GM18951 (cell line): ENCODE measurements at regions not wholly inside any gene's neighbourhood (a gene's known extent, or its start where the extent isn't known, plus 50 kb on each side); places are given as distances from the start of the nearest gene placed in this dataset.
"Not testable (repeated sequence)": the region's sequence is repeated elsewhere in the genome, so short reads cannot be mapped to it uniquely, and the experiment has no call there.

ENCODE experiments used
- POLR2A ChIP-seq: IDR thresholded peaks from 4 replicates; pipeline ENCODE4 v1.6.1; 2011; ENCODE audit warnings: mild to moderate bottlenecking; ENCODE audit not compliant: insufficient read length, insufficient read depth; ENCODE audit errors: extremely low read depth
- in situ Hi-C: fragments of 300-500 bp; cut with MboI; formaldehyde crosslinking; loops from one replicate; pipeline ENCODE4 v1.12.0; 2022; ENCODE audit warnings: low sequenced_read_pairs, mixed read lengths, inconsistent platforms; ENCODE audit not compliant: unreplicated experiment

DNA sequence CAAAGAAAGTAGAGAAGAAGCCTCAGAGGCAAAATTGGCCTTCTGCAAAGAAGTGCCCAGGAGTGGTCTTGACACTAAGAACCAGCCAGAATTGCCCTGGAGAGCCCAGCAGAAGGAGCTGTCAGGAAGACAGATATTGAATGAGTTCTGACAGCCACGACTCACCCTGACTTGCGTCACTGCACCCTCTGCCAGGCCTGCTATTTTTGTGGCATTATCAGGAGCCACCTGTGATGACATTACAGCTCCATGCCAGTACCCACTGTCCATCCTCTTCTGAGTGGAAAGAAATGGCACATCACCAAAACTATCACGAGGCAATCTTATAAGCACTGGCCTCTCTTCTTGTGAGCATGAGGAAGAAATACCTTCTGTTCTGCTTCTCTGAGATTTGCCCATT, 67.7 kb downstream of the SMIM20 start:
- in situ Hi-C loops: no loop called here
- TF ChIP-seq POLR2A: no peak

GRCh38 chr4:25982962-25983361, 68.9 kb downstream of the SMIM20 start:
- TF ChIP-seq POLR2A: no peak
- in situ Hi-C loops: no loop called here

- no peak for TF ChIP-seq POLR2A
- in situ Hi-C loops: no loop called here
Observed at GRCh38 chr4:25984266-25984665, 70.2 kb downstream of the SMIM20 start.

DNA sequence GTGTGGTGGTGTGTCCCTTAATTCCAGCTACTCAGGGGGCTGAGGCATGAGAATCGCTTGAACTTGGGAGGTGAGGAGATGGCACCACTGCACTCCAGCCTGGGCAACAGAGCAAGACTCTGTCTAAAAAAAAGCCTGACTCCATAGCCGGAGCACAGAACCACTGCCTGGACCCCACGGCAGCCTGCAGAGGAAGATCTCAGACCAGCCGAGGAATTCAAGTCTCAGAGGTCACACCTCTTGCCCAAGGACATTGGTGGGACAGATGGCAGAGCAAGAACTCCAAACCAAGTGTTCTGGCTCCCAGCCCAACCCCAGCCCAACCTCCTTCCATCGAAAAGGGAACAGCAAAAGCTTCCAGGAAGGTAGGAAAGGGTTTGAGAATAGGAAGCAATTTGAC, 70.8 kb downstream of the SMIM20 start:
- no peak for TF ChIP-seq POLR2A
- in situ Hi-C loops: no loop called here

- no peak for TF ChIP-seq POLR2A
- in situ Hi-C loops: no loop called here
Observed at GRCh38 chr4:25986807-25987206, 72.8 kb downstream of the SMIM20 start.

GRCh38 chr4:25991340-25991739, 77.3 kb downstream of the SMIM20 start:
- TF ChIP-seq POLR2A: no peak
- in situ Hi-C loops: no loop called here

DNA sequence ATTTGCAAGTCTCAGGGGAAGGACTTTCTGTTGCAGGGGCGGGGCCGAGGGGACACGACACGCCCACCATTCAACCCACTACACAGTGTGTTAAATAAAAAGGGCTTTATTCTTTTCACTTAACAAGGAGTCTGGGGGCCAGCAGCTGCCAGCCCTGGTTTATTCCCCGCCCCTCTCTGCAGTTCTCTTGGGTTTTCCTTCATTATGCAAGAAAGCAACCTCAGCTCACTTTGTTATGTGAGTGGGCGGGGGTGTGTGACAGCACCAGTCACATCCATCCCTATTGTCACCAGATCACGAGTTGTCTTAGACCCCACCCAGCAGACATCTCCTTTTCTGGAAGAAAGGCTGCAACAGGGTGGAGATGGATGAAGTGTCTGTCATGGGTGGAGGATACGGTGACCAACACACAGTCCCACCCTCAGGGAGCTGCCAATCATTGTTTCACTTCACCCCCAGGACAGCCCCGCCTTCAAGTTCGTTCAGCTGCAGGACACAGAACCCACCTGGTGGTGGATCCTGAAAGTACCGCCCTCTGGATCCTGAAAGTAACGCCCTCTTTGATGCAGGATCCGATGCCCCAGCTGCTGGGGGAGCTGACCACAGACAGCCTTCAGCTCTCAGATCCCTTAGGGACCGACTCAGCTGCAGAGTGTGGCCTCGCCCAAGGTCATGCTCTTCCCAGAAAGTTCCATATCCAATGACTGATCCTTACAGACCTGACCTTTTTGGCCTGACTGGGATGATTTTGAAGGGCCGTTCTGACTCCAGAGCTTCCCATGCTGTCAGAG, 79.6 kb downstream of the SMIM20 start:
- in situ Hi-C loops: no loop called here
- TF ChIP-seq POLR2A: no peak

DNA sequence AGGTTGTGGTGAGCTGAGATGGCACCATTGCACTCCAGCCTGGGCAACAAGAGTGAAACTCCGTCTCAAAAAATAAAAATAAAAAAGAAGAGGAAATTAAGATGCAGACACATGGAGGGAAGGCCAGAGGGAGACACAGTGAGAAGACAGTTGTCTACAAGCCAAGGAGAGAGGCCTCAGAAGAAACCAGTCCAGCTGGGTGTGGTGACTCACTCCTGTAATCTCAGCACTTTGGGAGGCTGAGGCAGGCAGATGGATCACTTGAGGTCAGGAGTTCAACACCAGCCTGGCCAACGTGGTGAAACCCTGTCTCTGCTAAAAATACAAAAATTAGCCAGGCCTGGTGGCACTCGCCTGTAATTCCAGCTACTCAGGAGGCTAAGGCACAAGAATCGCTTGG, 80.6 kb downstream of the SMIM20 start:
- in situ Hi-C loops: not testable (repeated sequence)

- in situ Hi-C loops: no loop called here
- no peak for TF ChIP-seq POLR2A
Observed at GRCh38 chr4:26000274-26000950, 86.4 kb downstream of the SMIM20 start.

- TF ChIP-seq POLR2A: no peak
- in situ Hi-C loops: no loop called here
Observed at GRCh38 chr4:26001413-26001812, 87.4 kb downstream of the SMIM20 start.

- no peak for TF ChIP-seq POLR2A
- in situ Hi-C loops: no loop called here
Observed at GRCh38 chr4:26001816-26002215, 87.8 kb downstream of the SMIM20 start.

DNA sequence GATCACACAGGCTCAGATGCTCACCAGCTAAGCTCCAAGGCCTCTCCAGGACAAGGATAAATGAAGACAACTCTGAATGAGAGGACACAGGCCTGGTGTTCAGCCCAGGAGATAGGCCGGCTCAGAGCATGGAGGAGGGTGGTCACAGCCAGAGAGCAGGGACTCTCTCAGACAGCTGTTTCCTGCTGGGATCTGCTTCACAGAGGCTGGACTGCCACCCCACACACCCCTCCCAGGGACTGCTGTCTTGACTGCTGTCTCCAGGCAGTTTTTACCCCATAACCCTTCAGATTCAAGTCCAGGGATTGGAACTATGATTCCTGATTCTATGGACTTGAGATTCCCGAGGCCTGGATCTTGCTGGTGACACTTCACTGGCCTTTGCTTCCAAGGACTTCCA, 89.0 kb downstream of the SMIM20 start:
- no peak for TF ChIP-seq POLR2A
- in situ Hi-C loops: no loop called here

GRCh38 chr4:26004290-26004689, 90.3 kb downstream of the SMIM20 start:
- TF ChIP-seq POLR2A: no peak
- in situ Hi-C loops: no loop called here

DNA sequence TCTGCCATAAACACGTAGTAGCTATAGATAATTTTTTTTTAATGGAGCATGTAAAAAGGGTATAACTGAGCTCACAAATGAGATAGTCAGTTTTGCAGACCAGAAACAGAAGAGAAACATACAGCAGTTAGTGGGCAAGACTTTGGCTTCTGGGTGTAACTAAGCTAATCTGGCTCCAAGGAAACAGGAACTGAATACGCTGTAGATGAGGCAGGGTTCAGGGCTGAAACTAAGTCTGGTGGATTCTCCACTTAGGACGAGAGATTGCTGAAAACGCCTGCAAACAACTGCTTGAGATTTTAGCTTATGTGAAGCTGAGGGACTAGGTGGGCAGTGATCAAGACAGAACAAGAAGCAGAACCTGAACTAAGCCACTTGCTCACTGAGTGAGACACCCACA, 91.7 kb downstream of the SMIM20 start:
- in situ Hi-C loops: no loop called here
- TF ChIP-seq POLR2A: no peak
